GM18867 (cell line): ENCODE measurements at regions not wholly inside any gene's neighbourhood (a gene's known extent, or its start where the extent isn't known, plus 50 kb on each side); places are given as distances from the start of the nearest gene placed in this dataset.
"Not testable (repeated sequence)": the region's sequence is repeated elsewhere in the genome, so short reads cannot be mapped to it uniquely, and the experiment has no call there.

Source experiments
- ATAC-seq: cut with Tn5 transposase; IDR thresholded peaks from one replicate; pipeline ENCODE4 v1.9.1; 2021; ENCODE audit warnings: mild to moderate bottlenecking, moderate library complexity; ENCODE audit not compliant: unreplicated experiment

DNA sequence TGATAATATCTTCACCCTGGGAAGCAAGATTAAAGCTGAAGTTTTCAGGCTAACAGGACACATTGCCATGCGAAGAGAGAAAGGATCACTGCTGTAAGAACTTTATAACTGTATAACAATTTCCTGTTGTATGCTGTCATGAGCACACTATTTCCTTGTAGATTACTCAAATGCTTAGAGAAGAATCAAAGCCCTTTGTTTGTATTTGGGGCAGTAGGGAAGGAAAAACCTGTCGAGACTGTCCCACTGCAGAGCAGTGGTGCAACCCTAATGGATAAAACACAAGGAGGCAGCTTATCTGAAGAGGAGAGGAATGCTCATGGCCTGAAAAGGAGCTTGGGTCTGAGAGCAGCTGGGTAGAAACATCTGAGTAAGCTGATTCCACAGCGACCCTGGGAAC lies 327.7 kb upstream of the NPSR1 start:
- no peak for ATAC-seq

DNA sequence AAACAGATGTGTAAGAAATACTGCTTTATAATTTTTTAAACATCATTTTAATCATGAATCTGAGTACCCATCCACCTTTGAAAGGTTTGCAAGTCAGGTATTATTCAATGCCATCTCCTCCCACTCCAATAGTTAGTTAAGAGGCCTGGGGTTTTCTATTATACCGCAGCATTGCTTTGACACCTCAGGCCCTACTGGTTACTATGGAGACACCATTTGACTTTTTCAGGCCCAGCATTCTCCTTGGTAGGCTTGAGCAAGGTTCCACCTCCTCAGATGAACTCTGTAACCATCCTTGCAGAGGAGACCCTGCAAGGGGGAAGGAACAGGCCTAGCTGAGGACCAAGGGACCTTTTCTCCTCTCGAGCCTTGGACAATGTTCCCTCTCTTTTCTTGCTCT lies 326.9 kb upstream of the NPSR1 start:
- no peak for ATAC-seq

DNA sequence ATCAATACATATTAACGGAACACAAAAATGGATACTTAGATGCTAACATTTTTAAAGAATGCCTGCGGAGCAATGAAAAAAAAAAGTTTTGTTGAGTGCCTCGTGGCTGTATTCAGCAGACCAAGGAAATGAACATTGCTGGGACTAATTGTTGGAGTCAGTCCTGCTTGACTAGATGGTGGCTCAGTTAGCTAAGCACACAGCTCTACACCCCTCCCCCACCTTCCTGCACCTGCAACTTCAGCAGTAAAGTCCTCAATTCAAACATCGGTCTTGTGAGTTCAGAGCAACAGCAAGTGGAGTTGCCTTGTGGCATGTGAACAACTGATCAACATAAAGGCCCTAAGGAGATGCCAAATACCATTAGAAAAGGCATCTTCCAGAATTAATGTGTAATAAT lies 326.0 kb upstream of the NPSR1 start:
- ATAC-seq, result no peak

DNA sequence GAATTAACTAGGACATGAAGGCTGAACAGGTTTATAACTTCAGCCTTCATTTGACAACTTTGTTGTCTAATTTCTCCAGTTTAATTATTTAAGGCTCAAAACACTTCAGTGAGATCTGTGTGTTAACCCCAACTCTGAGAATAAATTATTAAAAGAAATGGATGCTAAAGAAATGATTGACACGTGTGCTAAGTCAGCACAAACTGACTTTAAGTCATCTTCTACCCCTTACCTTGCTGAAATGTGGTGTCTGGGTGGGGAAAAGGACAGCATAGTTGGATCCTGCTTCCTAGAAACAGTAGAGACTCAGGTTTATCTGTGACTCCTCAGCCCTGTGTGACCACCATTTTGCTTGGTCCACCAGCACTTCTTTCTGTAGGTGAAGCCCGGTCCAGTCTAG lies 324.8 kb upstream of the NPSR1 start:
- no peak for ATAC-seq

DNA sequence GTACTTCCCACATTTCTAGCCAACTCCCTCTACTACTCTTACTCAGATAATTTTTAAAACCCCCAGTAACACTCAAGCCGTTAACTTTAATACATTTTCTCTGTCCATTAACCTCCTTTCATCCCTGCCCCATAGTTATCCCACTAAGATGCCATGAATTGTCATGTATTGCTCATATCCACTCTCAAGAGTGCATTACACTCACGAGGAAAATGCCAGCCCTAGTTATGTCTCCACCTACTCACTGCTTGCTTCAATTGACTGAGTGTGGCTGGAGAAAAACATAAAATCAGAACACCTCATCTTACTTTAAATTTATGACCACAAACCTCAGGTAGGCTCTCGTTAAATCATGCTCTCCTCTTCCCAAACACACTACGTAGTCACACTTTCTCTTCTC lies 324.1 kb upstream of the NPSR1 start:
- no peak for ATAC-seq

DNA sequence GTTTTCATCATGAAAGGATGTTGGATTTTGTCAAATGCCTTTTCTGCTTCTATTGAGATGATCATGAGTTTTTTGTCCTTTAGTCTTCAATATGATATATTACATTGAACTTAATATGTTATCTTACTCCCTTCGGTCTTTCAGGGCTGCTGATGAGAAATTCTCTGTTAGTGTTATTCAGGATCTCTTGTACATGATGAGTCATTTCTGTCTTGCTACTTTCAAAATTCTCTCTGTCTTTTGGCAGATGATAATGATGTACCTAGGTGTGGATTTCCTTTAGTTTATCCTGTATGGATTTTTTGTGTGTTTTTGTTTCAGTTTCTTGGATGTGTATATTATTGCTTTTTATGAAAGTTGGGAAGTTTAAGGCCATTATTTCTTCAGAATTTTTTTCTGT lies 320.9 kb upstream of the NPSR1 start:
- no peak for ATAC-seq

DNA sequence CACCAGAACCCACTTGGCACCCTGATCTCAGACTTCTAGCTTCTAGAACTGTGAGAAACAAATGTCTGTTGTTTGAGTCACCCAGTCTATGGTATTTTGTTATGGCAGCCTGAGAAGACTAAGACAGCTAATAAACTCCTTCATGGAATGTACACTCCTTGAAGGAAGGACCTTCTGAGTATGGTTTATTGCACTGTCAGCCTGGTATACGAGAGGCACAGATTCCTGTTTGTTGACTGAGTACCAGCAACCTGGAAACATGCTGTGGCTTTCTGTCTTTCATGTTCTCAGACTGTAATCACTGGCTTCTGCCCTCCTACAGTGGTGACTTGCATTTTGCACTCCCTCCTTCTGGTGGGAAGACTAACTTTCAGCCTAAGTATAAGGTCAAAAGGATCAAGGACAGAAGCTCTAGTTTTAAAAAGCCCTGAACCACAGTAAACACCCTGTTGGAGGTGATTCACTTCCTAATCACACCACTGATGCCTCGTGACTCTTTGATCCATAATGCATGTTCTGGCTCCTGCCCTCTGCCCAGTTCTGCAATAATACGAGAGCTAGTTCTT lies 319.0 kb upstream of the NPSR1 start:
- ATAC-seq, result no peak

DNA sequence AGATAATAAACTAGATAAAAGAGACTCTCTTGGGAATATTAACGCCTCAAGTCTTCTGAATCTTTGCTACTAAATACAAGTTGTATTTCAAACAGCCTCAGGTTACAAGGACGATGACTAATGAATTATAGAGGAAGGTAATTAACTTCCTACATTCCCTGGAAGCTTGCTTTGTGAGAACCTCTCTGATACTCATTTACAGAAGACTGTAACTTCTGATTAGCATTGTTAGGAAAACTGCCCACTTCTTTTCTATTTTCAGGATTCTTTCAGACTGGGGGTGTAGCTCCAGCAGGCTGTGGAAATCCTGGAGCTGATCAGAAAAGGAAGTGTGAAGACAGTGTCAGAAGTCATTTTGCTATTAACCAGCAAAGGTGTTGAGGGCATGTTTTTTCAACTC lies 316.7 kb upstream of the NPSR1 start:
- no peak for ATAC-seq

DNA sequence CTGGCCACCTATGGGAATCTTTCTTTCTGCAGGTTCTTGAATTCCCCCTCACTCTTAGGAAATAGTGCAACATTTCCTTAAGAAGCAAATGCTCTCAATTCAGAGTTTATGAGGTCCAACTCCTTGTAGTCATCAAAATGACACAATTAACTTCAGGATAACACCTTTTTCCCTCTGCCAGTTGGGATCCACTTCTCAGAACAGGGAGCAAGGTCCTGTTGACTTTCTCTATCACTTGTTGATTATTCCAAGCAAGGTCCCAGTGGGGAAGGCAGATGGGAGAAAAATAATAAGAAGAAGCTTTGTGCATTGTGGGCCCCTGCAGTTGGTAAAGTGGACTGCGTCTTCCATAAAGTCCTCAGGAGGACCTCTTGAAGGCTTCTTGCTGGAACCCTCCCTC lies 315.6 kb upstream of the NPSR1 start:
- ATAC-seq, result no peak

DNA sequence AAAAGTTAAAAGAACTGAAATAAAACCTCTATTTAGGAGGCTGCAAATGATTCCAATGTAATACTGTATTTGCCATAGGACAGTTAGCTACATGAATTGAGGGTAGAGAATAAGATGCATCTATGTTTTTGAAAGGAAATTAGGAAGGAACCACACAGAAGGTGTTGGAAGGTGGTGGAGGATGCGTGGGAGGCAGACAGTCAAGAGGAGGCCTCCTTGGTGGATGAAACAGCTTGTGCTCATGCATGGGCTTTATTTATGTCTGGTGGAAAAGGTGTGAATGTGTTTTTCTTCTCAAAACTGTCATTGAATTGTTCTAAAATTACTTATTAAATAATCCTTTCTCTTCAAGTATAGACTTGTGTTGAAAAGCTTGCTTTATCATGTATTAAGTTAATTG lies 314.4 kb upstream of the NPSR1 start:
- ATAC-seq, result no peak

DNA sequence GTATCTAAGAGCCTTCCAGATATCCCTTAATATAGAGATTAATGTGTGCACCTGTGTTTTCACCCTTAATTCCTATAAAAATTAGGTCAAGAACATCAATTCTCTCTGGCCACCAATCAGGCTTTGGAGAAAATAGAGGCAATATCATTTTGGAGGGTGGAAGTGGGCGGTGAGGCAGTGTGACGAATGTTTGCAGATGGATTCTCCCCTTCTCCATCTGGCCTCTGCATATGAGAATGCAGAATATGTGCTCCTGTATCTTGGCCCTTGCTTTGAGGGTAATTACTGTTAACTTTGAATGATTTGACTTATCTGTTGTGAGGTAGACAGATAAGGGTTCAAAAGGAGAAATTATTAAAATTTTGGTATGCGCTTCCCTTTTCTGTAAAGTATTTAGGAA lies 304.0 kb upstream of the NPSR1 start:
- ATAC-seq, result no peak

DNA sequence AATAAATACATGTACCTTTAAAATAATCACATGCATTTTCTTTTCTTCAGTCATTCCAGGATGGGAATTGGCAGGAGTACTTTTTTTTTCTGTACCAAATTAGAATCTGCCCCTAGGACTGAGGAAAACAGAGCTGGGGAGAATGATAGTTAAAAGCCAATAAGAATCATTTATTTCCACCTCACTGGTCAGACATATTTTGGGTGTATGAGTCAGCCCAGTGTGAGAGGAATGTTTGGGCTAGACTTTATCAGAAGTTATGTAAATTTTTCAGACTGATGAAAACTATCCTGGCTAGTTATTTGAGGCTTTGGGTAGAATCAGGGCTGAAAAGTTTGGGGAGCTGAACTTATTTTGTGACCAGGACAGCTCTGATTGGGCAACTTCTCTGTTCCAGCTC lies 303.1 kb upstream of the NPSR1 start:
- ATAC-seq, result no peak

DNA sequence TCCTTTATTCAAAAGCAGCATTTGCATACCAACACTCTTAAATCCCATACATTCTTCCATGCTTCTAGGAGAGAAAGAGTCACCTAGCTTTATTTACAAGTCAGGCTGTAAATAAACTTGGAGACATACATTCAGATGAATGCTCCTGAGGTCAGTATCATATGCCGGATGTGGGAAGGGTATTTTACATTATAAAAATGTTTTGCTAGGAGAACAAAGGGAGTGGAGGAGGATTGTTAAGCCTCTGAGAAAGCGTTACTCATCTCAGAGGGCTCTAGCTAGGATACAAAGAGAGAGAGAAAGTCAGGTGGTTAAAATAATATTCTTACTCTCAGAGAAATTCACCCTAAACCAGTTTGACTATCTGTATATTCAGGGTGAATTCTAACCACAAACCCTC lies 300.9 kb upstream of the NPSR1 start:
- no peak for ATAC-seq

DNA sequence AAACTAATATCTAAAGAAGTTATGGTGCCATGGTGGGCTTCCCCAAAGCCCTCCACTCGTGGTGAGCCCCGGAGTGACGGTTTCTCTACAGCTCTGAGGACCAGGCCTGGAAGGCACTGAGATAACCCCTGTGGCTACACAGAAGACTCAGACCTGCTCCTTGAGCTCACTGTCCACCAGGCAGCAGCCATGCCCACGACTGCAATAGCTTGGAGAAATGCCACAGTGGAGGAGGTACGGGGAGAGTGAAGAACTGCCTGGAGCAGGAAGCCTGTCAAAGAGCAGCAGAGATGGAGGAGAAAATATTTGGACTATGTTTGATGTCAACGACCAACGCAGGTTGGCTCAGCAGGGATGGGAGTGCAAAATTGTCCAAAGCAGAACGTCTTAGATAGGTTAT lies 300.1 kb upstream of the NPSR1 start:
- no peak for ATAC-seq

DNA sequence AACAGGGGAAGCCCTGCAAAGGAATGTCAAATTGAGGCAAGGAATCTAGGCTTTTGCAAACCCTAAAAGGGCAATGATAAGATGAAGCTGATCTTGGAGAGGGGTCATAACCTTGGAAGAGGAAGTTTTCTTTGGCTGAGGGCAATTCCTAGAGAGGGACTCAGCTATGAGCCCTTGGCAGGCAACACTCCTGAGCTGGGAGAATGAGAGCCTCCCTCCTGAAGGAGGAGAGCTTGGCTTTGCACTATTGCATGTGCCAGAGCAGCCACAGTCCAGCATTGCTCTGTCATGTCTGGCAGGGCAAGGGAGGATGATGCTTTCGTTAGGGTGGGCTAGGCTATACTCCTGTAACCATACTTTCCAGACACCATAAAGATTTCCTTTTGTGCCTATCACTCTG lies 299.4 kb upstream of the NPSR1 start:
- not testable (repeated sequence) for ATAC-seq

DNA sequence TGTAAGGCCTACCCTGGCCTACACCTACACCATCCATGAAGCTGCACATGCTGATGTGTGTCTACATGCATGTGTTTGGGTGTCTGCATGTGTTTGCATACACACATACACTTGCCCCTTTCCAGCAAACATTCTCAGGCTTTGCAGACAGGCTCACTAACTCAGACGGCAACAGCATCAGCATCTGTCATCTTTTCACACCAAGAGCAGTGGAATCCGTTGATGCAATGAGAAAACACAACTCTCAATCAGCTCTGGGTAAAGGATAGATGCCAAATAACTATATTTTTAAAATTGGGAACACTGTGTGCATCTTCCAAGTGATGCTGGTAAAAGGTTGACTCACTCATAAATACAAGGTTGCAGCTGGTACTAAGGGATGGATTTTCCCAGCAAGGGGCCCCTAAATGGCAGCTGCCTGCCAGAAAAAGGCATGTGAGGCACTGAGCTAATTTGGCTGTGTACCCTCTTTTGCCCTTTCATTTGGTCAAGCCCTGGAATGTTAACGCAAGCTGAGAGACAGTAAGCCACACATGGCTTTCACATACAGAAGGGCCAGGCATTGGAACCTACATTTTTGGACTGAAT lies 296.3 kb upstream of the NPSR1 start:
- no peak for ATAC-seq

DNA sequence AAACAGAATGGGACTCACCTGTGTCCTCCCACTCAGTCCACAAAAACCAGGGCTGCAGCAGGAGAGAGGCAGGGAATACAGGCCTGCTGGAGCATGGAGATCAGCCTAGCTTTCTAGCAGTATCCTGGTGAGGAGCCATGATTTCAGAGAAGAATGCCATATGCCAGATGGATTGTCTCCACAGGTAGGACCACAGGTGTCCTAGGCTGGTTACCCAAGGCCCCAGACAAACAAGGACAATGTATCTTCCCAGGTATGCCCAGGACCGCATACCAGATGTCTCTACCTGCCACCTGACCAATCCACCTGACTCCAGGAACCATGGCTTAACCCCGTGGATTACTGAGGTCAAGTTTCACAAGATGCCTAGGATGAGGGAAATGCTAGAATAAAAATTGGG lies 295.4 kb upstream of the NPSR1 start:
- ATAC-seq, result no peak

DNA sequence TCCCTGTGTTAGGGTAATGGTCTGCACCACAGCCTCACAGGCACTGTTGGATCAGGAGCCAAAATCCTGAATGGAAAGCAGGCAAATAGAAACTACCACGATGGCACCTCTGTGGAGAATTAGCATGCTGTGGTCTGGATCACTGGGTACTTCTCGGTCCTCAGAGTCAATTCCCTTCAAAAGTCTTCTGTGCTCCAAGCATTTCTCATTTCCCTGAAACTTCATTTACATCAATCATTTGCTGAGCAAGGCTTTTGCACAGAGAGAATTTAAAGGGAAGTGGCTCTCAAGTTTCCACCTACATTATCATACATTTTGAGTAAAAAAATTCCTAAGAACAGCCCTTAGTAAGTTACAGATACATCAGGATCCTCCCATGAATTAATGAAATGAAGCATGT lies 293.9 kb upstream of the NPSR1 start:
- ATAC-seq, result no peak

DNA sequence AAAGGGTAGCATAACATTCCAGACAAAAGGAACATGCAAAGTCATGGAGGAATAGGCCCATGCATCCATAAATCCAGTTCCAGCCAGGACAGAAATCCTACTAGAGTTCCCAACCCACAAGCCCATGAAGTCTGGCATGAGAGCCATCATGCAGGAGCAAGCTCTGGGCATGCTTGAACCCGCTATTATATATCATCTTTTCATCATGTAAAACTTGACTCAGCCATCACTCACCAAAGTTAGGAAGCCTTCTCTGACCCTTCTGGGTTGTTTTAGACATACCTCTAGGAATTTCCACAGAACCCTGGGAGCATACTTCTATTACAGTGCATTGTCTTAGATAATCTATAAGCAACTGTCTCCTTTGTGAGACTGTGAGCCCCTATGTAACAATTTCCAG lies 293.0 kb upstream of the NPSR1 start:
- no peak for ATAC-seq

DNA sequence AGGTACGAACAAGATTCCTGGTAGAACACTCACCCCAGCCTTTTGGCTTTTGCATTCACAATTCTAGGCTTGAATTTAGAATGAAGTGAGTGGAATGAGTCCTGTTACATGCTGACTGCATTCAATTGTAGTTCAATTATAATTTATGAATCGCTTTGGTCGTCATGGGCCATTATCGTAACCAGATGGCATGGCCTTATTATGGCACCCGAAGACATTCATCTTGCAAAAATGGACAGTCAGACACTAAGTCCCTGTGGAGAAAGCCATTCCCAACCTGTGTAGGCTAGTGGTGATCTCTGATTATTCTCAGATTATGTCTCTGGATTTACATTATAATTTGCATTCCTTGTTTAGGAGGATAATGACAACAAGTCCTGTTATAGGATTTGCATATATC lies 292.4 kb upstream of the NPSR1 start:
- ATAC-seq, result no peak

DNA sequence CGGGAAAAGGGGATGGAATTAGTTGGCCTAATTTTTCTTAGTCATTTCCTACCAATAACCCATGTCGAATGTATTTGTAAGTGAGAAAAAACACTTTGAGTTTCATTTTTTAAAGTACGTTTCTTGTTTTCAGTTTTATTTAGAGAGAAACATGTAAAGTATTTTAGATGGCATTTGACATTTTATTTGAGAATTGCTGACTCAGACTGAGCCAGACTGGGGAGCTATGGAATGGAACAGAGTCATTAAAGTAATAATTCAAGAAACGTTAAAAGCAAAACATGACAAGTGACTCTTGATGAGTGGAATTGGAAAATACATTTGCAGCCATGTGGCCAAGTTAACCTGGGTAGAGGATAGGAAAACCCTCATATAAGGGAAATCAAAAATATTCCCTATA lies 286.1 kb upstream of the NPSR1 start:
- no peak for ATAC-seq

DNA sequence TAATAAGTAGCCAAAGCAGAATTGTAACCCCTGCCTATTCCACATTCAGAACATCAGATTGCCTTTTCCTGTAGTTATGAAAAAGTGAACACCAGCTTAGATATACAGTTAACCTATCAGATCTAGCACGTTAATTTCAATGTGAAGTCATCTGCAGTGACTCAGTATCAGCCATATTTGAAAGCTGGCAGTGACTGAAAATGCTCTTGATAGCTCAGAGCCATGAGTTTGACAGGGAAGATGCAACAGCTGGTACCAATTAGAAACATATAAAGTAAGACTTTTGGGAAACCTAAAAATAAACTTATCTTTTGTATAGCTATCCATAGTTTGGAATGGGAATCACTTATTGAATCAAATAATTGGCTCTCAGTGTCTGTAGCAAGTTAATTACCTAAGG lies 284.1 kb upstream of the NPSR1 start:
- no peak for ATAC-seq

DNA sequence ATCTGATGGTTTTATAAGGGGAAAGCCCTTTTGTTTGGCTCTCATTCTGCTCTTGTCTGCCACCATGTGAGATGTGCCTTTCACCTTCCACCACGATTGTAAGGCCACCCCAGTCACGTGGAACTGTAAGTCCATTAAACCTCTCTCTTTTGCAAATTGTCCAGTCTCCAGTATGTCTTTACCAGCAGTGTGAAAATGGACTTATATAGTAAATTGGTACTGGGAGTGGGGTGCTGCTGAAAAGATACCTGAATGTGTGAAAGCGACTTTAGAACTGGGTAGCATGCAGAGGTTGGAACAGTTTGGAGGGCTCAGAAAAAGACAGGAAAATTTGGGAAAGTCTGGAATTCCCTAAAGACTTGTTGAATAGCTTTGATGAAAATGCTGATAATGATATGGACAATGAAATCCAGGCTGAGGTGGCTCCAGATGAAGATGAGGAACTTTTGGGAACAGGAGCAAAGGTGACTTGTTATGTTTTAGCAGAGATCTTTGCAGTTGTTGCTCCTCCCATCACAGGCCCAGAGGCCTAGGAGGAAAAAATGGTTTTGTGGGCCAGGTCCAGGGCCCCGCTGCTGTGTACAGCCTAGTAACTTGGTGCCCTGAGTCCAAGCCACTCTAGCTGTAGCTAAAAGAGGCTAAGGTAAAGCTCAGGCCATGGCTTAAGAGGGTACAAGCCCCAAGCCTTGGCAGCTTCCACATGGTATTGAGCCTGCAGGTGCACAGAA lies 275.7 kb upstream of the NPSR1 start:
- ATAC-seq, result no peak
